ENCODE measurements at regions not wholly inside any gene's neighbourhood (a gene's known extent, or its start where the extent isn't known, plus 50 kb on each side); places are given as distances from the start of the nearest gene placed in this dataset.
"Not testable (repeated sequence)": the region's sequence is repeated elsewhere in the genome, so short reads cannot be mapped to it uniquely, and the experiment has no call there.

- TF ChIP-seq CTCF (IDR thresholded peaks at IDR 0.05; ENCODE audit: borderline replicate concordance, insufficient read depth, low read depth, low read length), result no peak
- H3K4me3 ChIP-seq (ENCODE audit: low read depth, low read length), result no peak overlapping the region
Observed at GRCh38 chr6:47419621-47420020, 58.0 kb upstream of the CD2AP start.

- no peak for TF ChIP-seq CTCF (IDR thresholded peaks at IDR 0.05; ENCODE audit: borderline replicate concordance, insufficient read depth, low read depth, low read length)
- no peak overlapping the region for H3K4me3 ChIP-seq (ENCODE audit: low read depth, low read length)
Observed at GRCh38 chr6:47420394-47421371, 56.9 kb upstream of the CD2AP start.

GRCh38 chr6:47423079-47423478 lies 54.5 kb upstream of the CD2AP start:
- no peak overlapping the region for H3K4me3 ChIP-seq (ENCODE audit: low read depth, low read length)
- TF ChIP-seq CTCF (IDR thresholded peaks at IDR 0.05; ENCODE audit: borderline replicate concordance, insufficient read depth, low read depth, low read length), result no peak

- no peak for TF ChIP-seq CTCF (IDR thresholded peaks at IDR 0.05; ENCODE audit: borderline replicate concordance, insufficient read depth, low read depth, low read length)
- no peak overlapping the region for H3K4me3 ChIP-seq (ENCODE audit: low read depth, low read length)
Observed at GRCh38 chr6:47424436-47424836, 53.2 kb upstream of the CD2AP start.

- H3K4me3 ChIP-seq (ENCODE audit: low read depth, low read length), result not testable (repeated sequence)
Observed at GRCh38 chr6:47425724-47426123, 51.9 kb upstream of the CD2AP start.

GRCh38 chr6:47426524-47427302 lies 50.9 kb upstream of the CD2AP start:
- no peak for TF ChIP-seq CTCF (IDR thresholded peaks at IDR 0.05; ENCODE audit: borderline replicate concordance, insufficient read depth, low read depth, low read length)
- no peak overlapping the region for H3K4me3 ChIP-seq (ENCODE audit: low read depth, low read length)

- no peak for TF ChIP-seq CTCF (IDR thresholded peaks at IDR 0.05; ENCODE audit: borderline replicate concordance, insufficient read depth, low read depth, low read length)
- H3K4me3 ChIP-seq (ENCODE audit: low read depth, low read length), result no peak overlapping the region
Observed at GRCh38 chr6:47427680-47428079, 49.9 kb upstream of the CD2AP start.

Data from GM12875 (cell line).